B cell (primary cell): ENCODE measurements at regions not wholly inside any gene's neighbourhood (a gene's known extent, or its start where the extent isn't known, plus 50 kb on each side); places are given as distances from the start of the nearest gene placed in this dataset.

Source experiments
- ATAC-seq: fragments of 200-7000 bp; cut with Tn5 transposase; one replicate; pipeline ENCODE4 v1.10.0; 2021; ENCODE audit warnings: low read depth, mild to moderate bottlenecking, moderate number of reproducible peaks, moderate library complexity
- CTCF ChIA-PET: fragments of 350-600 bp; sonication (Branson Sonifier 250); formaldehyde crosslinking; loops from one replicate; lab custom pipeline; 2021; ENCODE audit warnings: antibody characterized with exemption, inconsistent platforms; lab: Charles Lee
- POLR2A ChIA-PET: fragments of 350-600 bp; sonication (Branson Sonifier 250); formaldehyde crosslinking; loops from one replicate; lab custom pipeline; 2021; ENCODE audit warnings: antibody characterized with exemption; lab: Charles Lee
- DNase-seq: peaks from one replicate; pipeline ENCODE4 v3.0.0; 2013
- H2AFZ ChIP-seq: 2 replicates; pipeline ENCODE4 v1.6.1; 2012; ENCODE audit warnings: mild to moderate bottlenecking, low read depth, low read length; ENCODE audit not compliant: insufficient read depth, poor library complexity, severe bottlenecking
- H3K27ac ChIP-seq, 2 donors: 1 replicate in 1 of 2; 2 replicates in 1 of 2; pipeline ENCODE4 v1.5.1; 2012 to 2013; ENCODE audit warnings: low read length in 2 of 2, mild to moderate bottlenecking in 2 of 2, moderate library complexity in 1 of 2
- H3K27me3 ChIP-seq, 4 experiments: fragments of 200-600 bp in 1 of 4; sonication (generic) in 1 of 4; replicated peaks in 1 of 4; 1 replicate in 2 of 4; 2 replicates in 2 of 4; pipeline versions ENCODE4 v1.6.1 to v1.7.0; 2013 to 2016; ENCODE audit warnings: low read length in 3 of 4, mild to moderate bottlenecking in 2 of 4, mixed read lengths in 1 of 4, moderate library complexity in 1 of 4; ENCODE audit not compliant: insufficient read depth in 4 of 4, control insufficient read depth in 3 of 4; ENCODE audit errors: control extremely low read depth in 1 of 4
- H3K36me3 ChIP-seq, 2 experiments: replicated peaks in 1 of 2; 1 replicate in 1 of 2; 2 replicates in 1 of 2; pipeline versions ENCODE4 v1.6.1 to v1.7.1; 2013; ENCODE audit warnings: low read length in 1 of 2; ENCODE audit not compliant: insufficient read depth in 2 of 2, control insufficient read depth in 1 of 2; ENCODE audit errors: control extremely low read depth in 1 of 2, extremely low read depth in 1 of 2
- H3K4me1 ChIP-seq, 2 donors: fragments of 200-600 bp in 1 of 2; sonication (generic) in 1 of 2; 1 replicate in 1 of 2; 2 replicates in 1 of 2; pipeline versions ENCODE4 v1.5.1 to v1.6.1; 2013 to 2017; ENCODE audit warnings: low read length in 2 of 2; ENCODE audit not compliant: control insufficient read depth in 2 of 2, insufficient read depth in 2 of 2
- H3K4me2 ChIP-seq: replicated peaks from 2 replicates; pipeline ENCODE3; 2012; ENCODE audit warnings: mild to moderate bottlenecking, low read depth, low read length; ENCODE audit not compliant: poor library complexity, severe bottlenecking
- H3K4me3 ChIP-seq, 5 experiments: fragments of 200-600 bp in 1 of 5; sonication (generic) in 1 of 5; 1 replicate in 3 of 5; 2 replicates in 2 of 5; pipeline versions ENCODE4 v1.5.1 to v1.7.0; 2011 to 2016; ENCODE audit warnings: low read length in 4 of 5, mild to moderate bottlenecking in 4 of 5, low read depth in 2 of 5, control low read depth in 1 of 5, moderate library complexity in 1 of 5; ENCODE audit not compliant: insufficient read depth in 1 of 5; ENCODE audit errors: control extremely low read depth in 1 of 5, extremely low read depth in 1 of 5
- H3K79me2 ChIP-seq: fragments of 200-600 bp; sonication (generic); one replicate; pipeline ENCODE4 v1.6.0; 2016; ENCODE audit warnings: low read length; ENCODE audit not compliant: control insufficient read depth, insufficient read depth
- H3K9ac ChIP-seq: fragments of 200-600 bp; sonication (generic); 2 replicates; pipeline ENCODE4 v1.6.1; 2017; ENCODE audit warnings: mild to moderate bottlenecking, low read length, moderate library complexity
- H3K9me3 ChIP-seq, 3 donors: one replicate each; pipeline versions ENCODE4 v1.6.1 to v1.7.1; 2013; ENCODE audit warnings: low read length in 2 of 3; ENCODE audit not compliant: control insufficient read depth in 2 of 3, insufficient read depth in 1 of 3; ENCODE audit errors: control extremely low read depth in 1 of 3
- H4K20me1 ChIP-seq: 2 replicates; pipeline ENCODE4 v1.6.0; 2012; ENCODE audit warnings: mild to moderate bottlenecking, low read length; ENCODE audit not compliant: insufficient read depth, control insufficient read depth, poor library complexity, severe bottlenecking
- H3K27ac Mint-ChIP-seq: one replicate; pipeline ENCODE4 v1.8.0; 2021; ENCODE audit warnings: mixed read lengths
- H3K27me3 Mint-ChIP-seq: one replicate; pipeline ENCODE4 v1.8.0; 2021; ENCODE audit warnings: mixed read lengths
- H3K4me1 Mint-ChIP-seq: one replicate; pipeline ENCODE4 v1.8.0; 2021; ENCODE audit warnings: mixed read lengths
- H3K4me3 Mint-ChIP-seq: one replicate; pipeline ENCODE4 v1.8.0; 2021; ENCODE audit warnings: mixed read lengths
- H3K9me3 Mint-ChIP-seq: one replicate; pipeline ENCODE4 v1.8.0; 2022; ENCODE audit warnings: mixed read lengths; ENCODE audit not compliant: insufficient read depth
- EZH2 ChIP-seq: IDR thresholded peaks from 2 replicates; pipeline ENCODE4 v1.6.1; 2012; ENCODE audit warnings: borderline replicate concordance, low read depth, mild to moderate bottlenecking, moderate library complexity, low read length; ENCODE audit not compliant: insufficient read depth, poor library complexity, severe bottlenecking
- whole genome bisulfite sequencing: methylation state at CpG from one replicate; pipeline ENCODE4 v1.1.5; 2013; ENCODE audit warnings: missing lambda C conversion rate; ENCODE audit not compliant: insufficient coverage; 5-methylcytosine and 5-hydroxymethylcytosine counted together
- intact Hi-C: fragments of 100-400 bp; cut with micrococcal nuclease; formaldehyde crosslinking; loops from one replicate; pipeline ENCODE4 v1.10.0; 2022
- TF ChIP-seq, protein P1 (sequence below): fragments of 200-600 bp; IDR thresholded peaks from one replicate; pipeline ENCODE4 v1.8.0; 2022; ENCODE audit warnings: antibody characterized with exemption, mild to moderate bottlenecking

DNA sequence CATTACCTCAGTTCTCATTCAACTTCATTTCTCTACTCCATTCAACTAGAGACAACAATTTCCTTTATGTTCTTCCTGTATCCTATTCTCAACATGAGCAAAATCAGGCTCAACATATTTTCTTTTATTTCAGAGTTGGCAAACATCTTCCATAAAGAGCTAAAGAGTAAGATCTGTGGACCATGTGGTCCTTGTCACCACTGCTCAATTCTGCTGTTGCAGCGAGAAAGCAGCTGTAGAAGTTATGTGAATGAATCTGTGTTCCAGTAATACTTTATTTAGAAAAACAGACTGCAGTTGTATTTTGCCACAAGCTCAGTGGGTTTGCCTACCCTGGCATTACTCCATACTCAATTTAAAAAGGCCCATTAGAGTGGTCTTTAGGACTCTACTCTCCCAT lies 2057.3 kb downstream of the ARAP2 start:
- no peaks in the 10 kb centered on the region for H4K20me1 ChIP-seq
- WGBS: no CpG with 5 or more reads among the region's 1 CpG
- no peak overlapping the region for H2AFZ ChIP-seq
- H3K9me3 Mint-ChIP-seq: peaks cover 6% of the 10 kb centered on the region
- no peak overlapping the region for H3K27ac Mint-ChIP-seq
- no peaks in the 10 kb centered on the region for H3K27me3 ChIP-seq
- no peak overlapping the region for H3K4me3 ChIP-seq
- TF ChIP-seq EZH2: no peak
- TF ChIP-seq, protein P1, sequence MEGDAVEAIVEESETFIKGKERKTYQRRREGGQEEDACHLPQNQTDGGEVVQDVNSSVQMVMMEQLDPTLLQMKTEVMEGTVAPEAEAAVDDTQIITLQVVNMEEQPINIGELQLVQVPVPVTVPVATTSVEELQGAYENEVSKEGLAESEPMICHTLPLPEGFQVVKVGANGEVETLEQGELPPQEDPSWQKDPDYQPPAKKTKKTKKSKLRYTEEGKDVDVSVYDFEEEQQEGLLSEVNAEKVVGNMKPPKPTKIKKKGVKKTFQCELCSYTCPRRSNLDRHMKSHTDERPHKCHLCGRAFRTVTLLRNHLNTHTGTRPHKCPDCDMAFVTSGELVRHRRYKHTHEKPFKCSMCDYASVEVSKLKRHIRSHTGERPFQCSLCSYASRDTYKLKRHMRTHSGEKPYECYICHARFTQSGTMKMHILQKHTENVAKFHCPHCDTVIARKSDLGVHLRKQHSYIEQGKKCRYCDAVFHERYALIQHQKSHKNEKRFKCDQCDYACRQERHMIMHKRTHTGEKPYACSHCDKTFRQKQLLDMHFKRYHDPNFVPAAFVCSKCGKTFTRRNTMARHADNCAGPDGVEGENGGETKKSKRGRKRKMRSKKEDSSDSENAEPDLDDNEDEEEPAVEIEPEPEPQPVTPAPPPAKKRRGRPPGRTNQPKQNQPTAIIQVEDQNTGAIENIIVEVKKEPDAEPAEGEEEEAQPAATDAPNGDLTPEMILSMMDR: no peak
- no peak overlapping the region for H3K9ac ChIP-seq
- H3K4me1 Mint-ChIP-seq: no peaks in the 10 kb centered on the region
- CTCF ChIA-PET: no interaction called here
- H3K9me3 ChIP-seq: peaks cover 0 to 7% (median 0%) of the 10 kb centered on the region in 3 donors
- no peaks in the 10 kb centered on the region for H3K36me3 ChIP-seq
- POLR2A ChIA-PET: no interaction called here
- no peak overlapping the region for H3K4me3 Mint-ChIP-seq
- H3K27ac ChIP-seq: no peak overlapping the region
- DNase-seq: no peak
- intact Hi-C loops: no loop called here
- no peak for ATAC-seq
- H3K4me2 ChIP-seq: no peak overlapping the region
- no peaks in the 10 kb centered on the region for H3K4me1 ChIP-seq
- no peaks in the 10 kb centered on the region for H3K27me3 Mint-ChIP-seq
- no peaks in the 10 kb centered on the region for H3K79me2 ChIP-seq

DNA sequence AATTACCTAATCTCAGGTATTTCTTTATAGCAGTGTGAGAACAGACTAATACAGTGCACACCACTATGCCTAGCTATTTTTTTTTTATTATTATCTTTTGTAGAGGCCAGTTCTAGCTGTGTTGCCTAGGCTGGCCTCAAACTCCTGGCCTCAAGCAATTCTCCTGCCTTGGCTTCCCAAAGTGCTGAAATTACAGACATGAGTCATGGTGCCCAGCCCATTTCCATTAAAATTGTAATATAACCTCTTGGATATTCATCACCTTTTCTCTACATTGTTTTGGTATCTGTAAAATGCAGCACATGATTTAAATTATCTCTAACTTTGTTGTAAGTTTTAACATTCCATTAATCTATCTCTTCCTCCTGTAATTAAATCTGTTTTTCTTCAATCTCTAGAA lies 2052.9 kb downstream of the ARAP2 start:
- no peak overlapping the region for H3K27ac ChIP-seq
- TF ChIP-seq EZH2: no peak
- TF ChIP-seq, protein P1: no peak
- H3K4me2 ChIP-seq: no peak overlapping the region
- intact Hi-C loops: no loop called here
- Mint-ChIP-seq H3K27me3 (no peaks in the 10 kb centered on the region), H3K27ac (no peak overlapping the region), H3K4me3 (no peak overlapping the region), H3K4me1 (no peaks in the 10 kb centered on the region), H3K9me3 (peaks cover 3% of the 10 kb centered on the region)
- no peaks in the 10 kb centered on the region for H3K36me3 ChIP-seq
- ChIA-PET CTCF (no interaction called here), POLR2A (no interaction called here)
- no peak for DNase-seq
- H4K20me1 ChIP-seq: no peaks in the 10 kb centered on the region
- no peak for ATAC-seq
- H3K9ac ChIP-seq: no peak overlapping the region
- no peaks in the 10 kb centered on the region for H3K27me3 ChIP-seq
- no peaks in the 10 kb centered on the region for H3K79me2 ChIP-seq
- H3K4me3 ChIP-seq: no peak overlapping the region
- no peaks in the 10 kb centered on the region for H3K4me1 ChIP-seq
- H2AFZ ChIP-seq: no peak overlapping the region
- peaks cover 0 to 7% (median 0%) of the 10 kb centered on the region in 3 donors for H3K9me3 ChIP-seq
